Glutamatergic neuron (in vitro differentiated cells): ENCODE measurements at regions not wholly inside any gene's neighbourhood (a gene's known extent, or its start where the extent isn't known, plus 50 kb on each side); places are given as distances from the start of the nearest gene placed in this dataset.

ENCODE experiments used
- DNase-seq: peaks from one replicate; pipeline ENCODE4 v3.0.0; 2022
- H3K27ac Mint-ChIP-seq: one replicate; pipeline ENCODE4 v1.8.0; 2020; ENCODE audit warnings: mild to moderate bottlenecking, mixed read lengths, inconsistent platforms; ENCODE audit not compliant: unreplicated experiment
- H3K27me3 Mint-ChIP-seq: one replicate; pipeline ENCODE4 v1.8.0; 2020; ENCODE audit warnings: mild to moderate bottlenecking, moderate library complexity, mixed read lengths, inconsistent platforms; ENCODE audit not compliant: unreplicated experiment
- H3K36me3 Mint-ChIP-seq: one replicate; pipeline ENCODE4 v1.8.0; 2020; ENCODE audit warnings: mild to moderate bottlenecking, mixed read lengths, inconsistent platforms; ENCODE audit not compliant: unreplicated experiment
- H3K4me1 Mint-ChIP-seq: one replicate; pipeline ENCODE4 v1.8.0; 2020; ENCODE audit warnings: mild to moderate bottlenecking, low read depth, mixed read lengths, inconsistent platforms; ENCODE audit not compliant: unreplicated experiment
- H3K4me3 Mint-ChIP-seq: one replicate; pipeline ENCODE4 v1.8.0; 2020; ENCODE audit warnings: mild to moderate bottlenecking, mixed read lengths, inconsistent platforms; ENCODE audit not compliant: unreplicated experiment
- H3K9me3 Mint-ChIP-seq: one replicate; pipeline ENCODE4 v1.8.0; 2020; ENCODE audit warnings: mild to moderate bottlenecking, moderate library complexity, mixed read lengths, inconsistent platforms; ENCODE audit not compliant: unreplicated experiment
- CTCF ChIP-seq: fragments of 200-600 bp; sonication (generic); IDR thresholded peaks from one replicate; pipeline ENCODE4 v1.5.0; 2021; ENCODE audit not compliant: partially characterized antibody, unreplicated experiment

- no peaks in the 10 kb centered on the region for H3K36me3 Mint-ChIP-seq
- H3K4me3 Mint-ChIP-seq = no peak overlapping the region
- peaks cover 14% of the 10 kb centered on the region for H3K4me1 Mint-ChIP-seq
- H3K9me3 Mint-ChIP-seq = no peaks in the 10 kb centered on the region
- no peaks in the 10 kb centered on the region for H3K27me3 Mint-ChIP-seq
- no peak for DNase-seq
- TF ChIP-seq CTCF = no peak
- H3K27ac Mint-ChIP-seq = no peak overlapping the region
These were observed 1344.6 kb upstream of the ZEB2 start for GRCh38 chr2:145864501-145864900.

- no peak for DNase-seq
- peaks cover 3% of the 10 kb centered on the region for H3K27me3 Mint-ChIP-seq
- TF ChIP-seq CTCF = no peak
- peaks cover 7% of the 10 kb centered on the region for H3K4me1 Mint-ChIP-seq
- H3K9me3 Mint-ChIP-seq = no peaks in the 10 kb centered on the region
- no peak overlapping the region for H3K4me3 Mint-ChIP-seq
- no peak overlapping the region for H3K27ac Mint-ChIP-seq
- H3K36me3 Mint-ChIP-seq = no peaks in the 10 kb centered on the region
These were observed 1342.0 kb upstream of the ZEB2 start for GRCh38 chr2:145861940-145862339.

- TF ChIP-seq CTCF = no peak
- no peaks in the 10 kb centered on the region for H3K9me3 Mint-ChIP-seq
- H3K27ac Mint-ChIP-seq = no peak overlapping the region
- peaks cover 3% of the 10 kb centered on the region for H3K27me3 Mint-ChIP-seq
- no peak overlapping the region for H3K4me3 Mint-ChIP-seq
- no peaks in the 10 kb centered on the region for H3K36me3 Mint-ChIP-seq
- peaks cover 6% of the 10 kb centered on the region for H3K4me1 Mint-ChIP-seq
- no peak for DNase-seq
These were observed 1340.2 kb upstream of the ZEB2 start for GRCh38 chr2:145860083-145860482.

- TF ChIP-seq CTCF = no peak
- peaks cover 3% of the 10 kb centered on the region for H3K27me3 Mint-ChIP-seq
- H3K4me3 Mint-ChIP-seq = no peak overlapping the region
- H3K9me3 Mint-ChIP-seq = no peaks in the 10 kb centered on the region
- H3K4me1 Mint-ChIP-seq = peaks cover 2% of the 10 kb centered on the region
- H3K36me3 Mint-ChIP-seq = no peaks in the 10 kb centered on the region
- no peak overlapping the region for H3K27ac Mint-ChIP-seq
- DNase-seq = no peak
These were observed 1335.2 kb upstream of the ZEB2 start for GRCh38 chr2:145855142-145855541.

GRCh38 chr2:145854039-145854755 lies 1334.3 kb upstream of the ZEB2 start:
- peaks cover 3% of the 10 kb centered on the region for H3K27me3 Mint-ChIP-seq
- peaks cover 6% of the 10 kb centered on the region for H3K4me1 Mint-ChIP-seq
- no peaks in the 10 kb centered on the region for H3K9me3 Mint-ChIP-seq
- no peak for TF ChIP-seq CTCF
- no peak overlapping the region for H3K4me3 Mint-ChIP-seq
- no peak overlapping the region for H3K27ac Mint-ChIP-seq
- H3K36me3 Mint-ChIP-seq = no peaks in the 10 kb centered on the region
- DNase-seq = no peak
